PC-3 (cell line): ENCODE measurements at regions not wholly inside any gene's neighbourhood (a gene's known extent, or its start where the extent isn't known, plus 50 kb on each side); places are given as distances from the start of the nearest gene placed in this dataset.

Experiments
- ATAC-seq: fragments of 200-7000 bp; cut with Tn5 transposase; 2 replicates; pipeline ENCODE4 v1.9.1; 2020; ENCODE audit warnings: mild to moderate bottlenecking, moderate library complexity
- BruUV-seq: library from RNA; stranded (reverse); fragments of 400-500 nt; replicated peaks from 2 replicates; lab custom pipeline; 2021; lab: Mats Ljungman, UMichigan
- CTCF ChIA-PET: fragments of 300-600 bp; sonication (Branson Sonifier 250); formaldehyde crosslinking; loops from one replicate; lab custom pipeline; 2022; ENCODE audit warnings: antibody characterized with exemption; lab: Charles Lee
- POLR2A ChIA-PET: fragments of 300-600 bp; sonication (Branson Sonifier 250); formaldehyde crosslinking; loops from one replicate; lab custom pipeline; 2022; ENCODE audit warnings: antibody characterized with exemption; ENCODE audit not compliant: unreplicated experiment; lab: Charles Lee
- DNase-seq: peaks from one replicate; pipeline ENCODE4 v3.0.0-alpha.2; 2015
- H2AFZ ChIP-seq: fragments of 300-600 bp; sonication (generic); 2 replicates; pipeline ENCODE4 v1.6.0; 2016; ENCODE audit warnings: antibody characterized with exemption, low read length
- H3F3A ChIP-seq: fragments of 300-600 bp; sonication (generic); one replicate; pipeline ENCODE4 v1.6.0; 2017; ENCODE audit warnings: antibody characterized with exemption, low read length, control low read depth, mild to moderate bottlenecking; ENCODE audit not compliant: unreplicated experiment
- H3K27ac ChIP-seq: fragments of 300-600 bp; sonication (generic); 2 replicates; pipeline ENCODE4 v1.5.1; 2016; ENCODE audit warnings: mild to moderate bottlenecking, low read length
- H3K27me3 ChIP-seq: fragments of 300-600 bp; sonication (generic); 2 replicates; pipeline ENCODE4 v1.6.1; 2016; ENCODE audit warnings: low read length, mixed read lengths
- H3K36me3 ChIP-seq: fragments of 300-600 bp; sonication (generic); 2 replicates; pipeline ENCODE4 v1.6.1; 2016; ENCODE audit warnings: low read depth, mixed run types, low read length, mixed read lengths
- H3K4me1 ChIP-seq: fragments of 300-600 bp; sonication (generic); 2 replicates; pipeline ENCODE4 v1.5.1; 2016; ENCODE audit warnings: low read length; ENCODE audit not compliant: insufficient read depth
- H3K4me2 ChIP-seq: fragments of 300-600 bp; sonication (generic); 2 replicates; pipeline ENCODE4 v1.6.0; 2016; ENCODE audit warnings: low read length
- H3K4me3 ChIP-seq: fragments of 300-600 bp; sonication (generic); 2 replicates; pipeline ENCODE4 v1.5.1; 2016; ENCODE audit warnings: mild to moderate bottlenecking, low read length, mixed read lengths
- H3K79me2 ChIP-seq: fragments of 300-600 bp; sonication (generic); 2 replicates; pipeline ENCODE4 v1.6.1; 2017; ENCODE audit warnings: low read length, mixed read lengths
- H3K9ac ChIP-seq: fragments of 300-600 bp; sonication (generic); 2 replicates; pipeline ENCODE4 v1.6.0; 2016; ENCODE audit warnings: mild to moderate bottlenecking, low read length
- H3K9me2 ChIP-seq: fragments of 300-600 bp; sonication (generic); replicated peaks from 2 replicates; pipeline ENCODE4 v1.6.1; 2016; ENCODE audit warnings: mixed run types, low read length, mixed read lengths
- H3K9me3 ChIP-seq: fragments of 300-600 bp; sonication (generic); 2 replicates; pipeline ENCODE4 v1.6.1; 2016; ENCODE audit warnings: low read length, mixed read lengths
- H4K20me1 ChIP-seq: fragments of 300-600 bp; sonication (generic); 2 replicates; pipeline ENCODE4 v1.6.1; 2016; ENCODE audit warnings: low read length, mixed read lengths
- CTCF ChIP-seq: fragments of 300-600 bp; sonication (generic); conservative IDR thresholded peaks from 2 replicates; pipeline ENCODE4 v1.5.1; 2017; ENCODE audit warnings: antibody characterized with exemption, low read depth, mild to moderate bottlenecking, low read length
- EZH2 ChIP-seq: fragments of 300-600 bp; sonication (generic); IDR thresholded peaks from one replicate; pipeline ENCODE4 v1.6.1; 2017; ENCODE audit warnings: antibody characterized with exemption, mild to moderate bottlenecking, low read length; ENCODE audit not compliant: unreplicated experiment
- EZH2phosphoT487 ChIP-seq: fragments of 300-600 bp; sonication (generic); IDR thresholded peaks from 2 replicates; pipeline ENCODE4 v1.6.1; 2018; ENCODE audit warnings: mild to moderate bottlenecking, antibody characterized with exemption, low read length, borderline replicate concordance
- intact Hi-C: fragments of 100-400 bp; cut with micrococcal nuclease; formaldehyde crosslinking; loops from 2 replicates; pipeline ENCODE4 v1.9.0; 2023

GRCh38 chr3:74766405-74766804 is 151.9 kb upstream of the CNTN3 start:
- no peak overlapping the region for H3K9ac ChIP-seq
- POLR2A ChIA-PET: no interaction called here
- no peak overlapping the region for H3K4me3 ChIP-seq
- H3K9me2 ChIP-seq: no peaks in the 10 kb centered on the region
- H2AFZ ChIP-seq: no peak overlapping the region
- ATAC-seq: no peak
- H4K20me1 ChIP-seq: no peaks in the 10 kb centered on the region
- H3K27ac ChIP-seq: no peak overlapping the region
- no peak for TF ChIP-seq EZH2phosphoT487
- peaks cover 37% of the 10 kb centered on the region; the same call in 1 of the 2 replicates for H3K9me3 ChIP-seq
- no peak for DNase-seq
- H3K36me3 ChIP-seq: no peaks in the 10 kb centered on the region
- H3F3A ChIP-seq: no peaks in the 10 kb centered on the region
- H3K79me2 ChIP-seq: no peaks in the 10 kb centered on the region
- no peak overlapping the region for H3K4me2 ChIP-seq
- no peaks in the 10 kb centered on the region for H3K27me3 ChIP-seq
- BruUV-seq: no TSS peak
- CTCF ChIA-PET: no interaction called here
- no peaks in the 10 kb centered on the region for H3K4me1 ChIP-seq
- intact Hi-C loops: no loop called here

- ATAC-seq: no peak
- no peak overlapping the region for H3K4me3 ChIP-seq
These were observed 149.4 kb upstream of the CNTN3 start for GRCh38 chr3:74763830-74764229.

GRCh38 chr3:74756674-74757073 is 142.2 kb upstream of the CNTN3 start:
- DNase-seq: no peak
- ChIA-PET CTCF (no interaction called here), POLR2A (no interaction called here)
- H3K9me3 ChIP-seq: peaks cover 35% of the 10 kb centered on the region
- no peaks in the 10 kb centered on the region for H3K79me2 ChIP-seq
- no peaks in the 10 kb centered on the region for H4K20me1 ChIP-seq
- H2AFZ ChIP-seq: no peak overlapping the region
- no peaks in the 10 kb centered on the region for H3K27me3 ChIP-seq
- H3K4me3 ChIP-seq: no peak overlapping the region
- H3F3A ChIP-seq: no peaks in the 10 kb centered on the region
- H3K4me1 ChIP-seq: no peaks in the 10 kb centered on the region
- TF ChIP-seq EZH2phosphoT487 (no peak), CTCF (no peak), EZH2 (no peak)
- BruUV-seq: no TSS peak
- H3K9me2 ChIP-seq: no peaks in the 10 kb centered on the region
- intact Hi-C loops: no loop called here
- no peak overlapping the region for H3K4me2 ChIP-seq
- no peak for ATAC-seq
- H3K9ac ChIP-seq: no peak overlapping the region
- H3K36me3 ChIP-seq: no peaks in the 10 kb centered on the region
- no peak overlapping the region for H3K27ac ChIP-seq

More at GRCh38 chr3:74763830-74764229, 149.4 kb upstream of the CNTN3 start:
- Histone ChIP-seq H2AFZ (no peak overlapping the region), H3K4me2 (no peak overlapping the region), H3F3A (no peaks in the 10 kb centered on the region), H4K20me1 (no peaks in the 10 kb centered on the region), H3K4me1 (no peaks in the 10 kb centered on the region), H3K27ac (no peak overlapping the region), H3K27me3 (no peaks in the 10 kb centered on the region), H3K79me2 (no peaks in the 10 kb centered on the region), H3K9me2 (no peaks in the 10 kb centered on the region), H3K36me3 (no peaks in the 10 kb centered on the region), H3K9me3 (peaks cover 38% of the 10 kb centered on the region), H3K9ac (no peak overlapping the region)
- no peak for DNase-seq
- POLR2A ChIA-PET: no interaction called here
- no peak for TF ChIP-seq EZH2phosphoT487
- no peak for TF ChIP-seq CTCF
- TF ChIP-seq EZH2: no peak
- BruUV-seq: no TSS peak
- intact Hi-C loops: no loop called here
- CTCF ChIA-PET: no interaction called here
